DLD1 (cell line): ENCODE measurements at regions not wholly inside any gene's neighbourhood (a gene's known extent, or its start where the extent isn't known, plus 50 kb on each side); places are given as distances from the start of the nearest gene placed in this dataset.

Experiments used
- in situ Hi-C: cut with HindIII; loops from 2 replicates; pipeline ENCODE4 v1.10.0; 2017; ENCODE audit warnings: low sequenced_read_pairs

DNA sequence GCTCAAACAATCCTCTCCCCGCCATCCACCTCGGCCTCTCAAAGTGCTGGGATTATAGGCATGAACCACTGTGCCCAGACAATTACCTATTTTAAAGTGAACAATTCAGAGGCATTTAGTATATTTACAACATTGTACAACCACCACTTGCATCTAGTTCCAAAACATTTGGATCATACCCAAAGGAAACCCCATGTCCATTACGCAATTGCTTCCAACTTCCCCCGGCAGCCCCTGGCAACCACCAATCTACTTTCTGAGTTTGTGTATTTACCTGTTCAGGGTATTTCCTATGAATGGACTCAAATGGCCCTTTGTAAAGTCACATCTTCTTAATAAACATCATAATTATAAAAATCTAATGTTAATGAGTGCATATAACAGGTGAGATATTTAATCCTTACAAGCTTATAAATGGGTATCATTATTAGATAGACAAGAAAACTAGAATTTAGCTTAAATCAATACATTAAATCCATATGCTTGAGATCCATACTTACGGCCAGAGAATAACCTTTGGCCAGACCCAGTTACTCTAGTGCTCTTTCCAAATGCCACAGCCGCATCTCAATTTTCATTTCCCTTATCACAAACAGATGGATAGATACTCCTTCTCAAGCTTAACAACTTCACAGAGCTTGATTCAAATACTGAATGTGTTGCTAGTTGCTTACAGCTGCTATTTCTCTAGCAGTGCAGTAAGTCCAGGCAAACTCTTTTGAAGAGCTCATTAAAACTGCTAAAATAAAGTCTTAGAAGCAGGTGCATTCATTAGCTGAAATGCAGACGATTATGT, 133.4 kb upstream of the MKLN1 start:
- in situ Hi-C loops, result no loop called here

GRCh38 chr7:131196803-131197202, 130.9 kb upstream of the MKLN1 start:
- in situ Hi-C loops, result no loop called here

DNA sequence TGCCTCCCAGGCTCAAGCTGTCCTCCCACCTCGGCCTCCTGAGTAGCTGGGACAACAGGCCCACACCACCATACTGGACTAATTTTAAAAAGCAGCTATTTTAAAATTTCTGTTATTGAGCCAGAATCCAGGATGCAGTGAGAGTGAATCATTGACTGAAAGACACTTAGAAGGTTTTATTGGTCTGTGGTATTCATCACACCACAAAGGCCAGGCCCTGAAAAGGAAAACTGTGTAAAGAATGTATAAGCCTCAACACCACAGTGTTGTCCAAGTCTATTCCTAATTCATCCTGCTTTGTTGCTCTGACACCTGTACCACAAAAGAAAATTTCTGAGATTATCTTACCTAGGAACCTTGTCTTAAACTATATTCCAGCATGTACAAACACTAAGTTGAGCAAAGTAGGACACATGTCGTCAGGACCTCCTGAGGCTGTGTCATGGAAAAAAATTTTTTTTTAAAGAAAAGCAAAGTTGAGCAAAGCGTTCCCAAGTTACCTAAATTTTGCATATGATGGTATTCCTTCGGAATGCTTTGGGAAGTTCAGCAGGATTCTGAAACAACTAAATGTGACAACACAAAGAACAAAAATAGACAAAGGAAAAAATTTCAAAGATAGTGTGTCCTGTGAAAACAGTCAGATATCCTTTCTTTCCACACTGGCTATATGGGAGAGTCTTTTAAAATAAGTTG, 129.6 kb upstream of the MKLN1 start:
- in situ Hi-C loops, result no loop called here

DNA sequence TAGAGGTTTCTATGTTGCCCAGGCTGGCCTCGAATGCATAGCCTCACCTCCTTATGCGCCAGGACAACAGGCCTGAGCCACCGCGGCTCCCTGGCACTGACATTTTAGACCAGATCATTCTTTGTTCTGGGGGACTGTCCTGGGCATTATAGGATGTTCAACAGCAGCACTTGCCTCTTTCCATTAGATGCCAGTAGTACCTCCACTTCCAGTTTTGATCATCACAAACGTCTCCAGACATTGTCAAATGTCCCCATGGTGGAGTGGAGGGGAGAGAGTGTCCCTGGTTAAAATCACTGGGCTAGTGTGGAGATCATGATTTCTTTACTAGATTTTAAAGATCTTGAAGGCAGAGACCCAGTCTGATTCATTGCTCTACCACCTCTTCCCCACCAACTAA, 125.2 kb upstream of the MKLN1 start:
- in situ Hi-C loops, result no loop called here

- in situ Hi-C loops, result no loop called here
Measured at GRCh38 chr7:131203291-131203976, 124.2 kb upstream of the MKLN1 start.

- in situ Hi-C loops, result no loop called here
Measured at GRCh38 chr7:131208777-131209176, 118.9 kb upstream of the MKLN1 start.

- in situ Hi-C loops, result no loop called here
Measured at GRCh38 chr7:131210618-131211017, 117.1 kb upstream of the MKLN1 start.

DNA sequence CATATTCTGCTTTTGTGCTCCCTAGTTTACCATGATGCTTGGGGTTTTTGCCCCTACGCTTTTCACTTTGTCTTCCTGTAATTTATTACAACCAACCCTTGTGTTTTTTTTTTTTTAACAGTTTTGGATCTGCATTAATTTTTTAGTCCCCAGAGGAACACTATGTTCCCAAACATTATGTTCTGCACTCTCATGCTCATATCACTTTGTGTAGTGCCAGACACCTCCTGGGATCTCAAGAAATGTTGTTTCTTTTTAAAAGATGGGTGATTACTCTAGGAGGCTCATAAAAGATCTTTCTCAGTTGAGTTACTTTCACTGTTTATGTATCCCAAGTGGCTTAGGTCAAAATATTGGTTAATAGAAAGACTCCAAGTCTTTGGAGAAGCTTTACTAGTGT, 116.2 kb upstream of the MKLN1 start:
- in situ Hi-C loops, result no loop called here

GRCh38 chr7:131212114-131212513, 115.6 kb upstream of the MKLN1 start:
- in situ Hi-C loops, result no loop called here

GRCh38 chr7:131218727-131219128, 108.9 kb upstream of the MKLN1 start:
- in situ Hi-C loops, result no loop called here

GRCh38 chr7:131219312-131220041, 108.2 kb upstream of the MKLN1 start:
- in situ Hi-C loops, result no loop called here

- in situ Hi-C loops, result no loop called here
Measured at GRCh38 chr7:131221061-131221460, 106.6 kb upstream of the MKLN1 start.

- in situ Hi-C loops, result no loop called here
Measured at GRCh38 chr7:131222171-131222570, 105.5 kb upstream of the MKLN1 start.

DNA sequence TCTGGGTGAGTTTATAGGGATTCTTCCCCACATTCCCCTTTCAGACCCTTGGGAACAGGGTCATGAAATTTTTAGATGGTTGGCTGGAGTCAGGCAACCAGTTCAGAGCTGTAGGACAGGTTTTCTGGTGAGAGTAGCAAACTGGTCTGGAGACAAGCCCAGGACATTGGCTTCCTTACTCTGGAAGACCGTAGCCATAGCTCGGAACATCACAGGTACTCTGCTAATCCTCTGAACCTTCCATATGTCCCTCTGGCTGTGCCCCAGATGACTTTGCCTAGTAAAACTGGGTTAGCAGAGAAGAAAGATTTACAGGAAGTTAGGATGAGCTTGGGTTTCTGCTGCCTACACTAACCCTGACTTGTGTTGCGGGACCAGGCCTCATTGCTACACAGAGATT, 104.5 kb upstream of the MKLN1 start:
- in situ Hi-C loops, result no loop called here

DNA sequence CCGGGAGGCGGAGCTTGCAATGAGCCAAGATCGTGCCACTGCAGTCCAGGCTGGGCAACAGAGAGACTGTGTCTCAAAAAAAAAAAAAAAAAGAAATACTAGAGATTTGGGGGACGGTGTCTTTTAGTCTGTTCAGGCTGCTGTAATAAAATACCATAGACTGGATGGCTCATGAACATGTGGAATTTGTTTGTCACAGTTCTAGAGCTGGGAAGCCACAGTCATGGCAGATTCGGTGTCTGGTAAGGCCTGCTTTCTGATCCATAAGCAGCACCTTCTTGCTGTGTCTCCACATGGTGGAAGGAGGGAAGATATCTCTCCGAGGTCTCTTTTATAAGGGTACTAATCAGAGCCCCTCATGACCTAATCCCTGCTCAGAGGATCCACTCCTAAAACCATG, 102.7 kb upstream of the MKLN1 start:
- in situ Hi-C loops, result no loop called here

GRCh38 chr7:131225619-131226513, 101.8 kb upstream of the MKLN1 start:
- in situ Hi-C loops, result no loop called here

DNA sequence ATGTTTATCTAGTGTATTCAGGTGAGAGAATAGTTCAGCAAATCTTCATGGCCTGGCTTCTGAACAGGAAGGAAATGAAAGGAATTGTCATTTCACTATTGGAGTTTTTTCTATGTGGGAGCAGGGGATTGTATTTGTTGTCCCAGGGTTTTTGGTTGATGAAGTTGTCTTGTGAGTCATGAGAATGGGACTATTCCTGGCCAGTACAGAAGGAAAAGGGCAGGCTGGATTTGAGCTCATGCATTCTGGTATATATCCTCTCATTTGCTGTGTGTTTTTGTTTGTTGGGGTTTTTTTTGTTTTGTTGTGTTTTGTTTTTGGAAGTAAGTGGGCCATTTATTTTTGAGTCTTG, 101.2 kb upstream of the MKLN1 start:
- in situ Hi-C loops, result no loop called here

GRCh38 chr7:131231381-131232220, 96.1 kb upstream of the MKLN1 start:
- in situ Hi-C loops, result no loop called here

- in situ Hi-C loops, result no loop called here
Measured at GRCh38 chr7:131232768-131233167, 94.9 kb upstream of the MKLN1 start.
